KMS-11 (cell line): ENCODE measurements at regions not wholly inside any gene's neighbourhood (a gene's known extent, or its start where the extent isn't known, plus 50 kb on each side); places are given as distances from the start of the nearest gene placed in this dataset.
"Not testable (repeated sequence)": the region's sequence is repeated elsewhere in the genome, so short reads cannot be mapped to it uniquely, and the experiment has no call there.

ENCODE experiments used
- H2AFZ ChIP-seq: fragments of 200-600 bp; sonication (generic); 2 replicates; pipeline ENCODE4 v1.6.1; 2016; ENCODE audit warnings: antibody characterized with exemption, mixed run types, low read depth
- H3K27ac ChIP-seq: fragments of 200-600 bp; sonication (generic); 2 replicates; pipeline ENCODE4 v1.6.1; 2016; ENCODE audit warnings: mild to moderate bottlenecking, mixed run types
- H3K27me3 ChIP-seq: fragments of 200-600 bp; sonication (generic); 2 replicates; pipeline ENCODE4 v1.6.1; 2017; ENCODE audit warnings: mild to moderate bottlenecking, low read depth, mixed run types, moderate library complexity; ENCODE audit not compliant: insufficient read depth
- H3K36me3 ChIP-seq: fragments of 200-600 bp; sonication (generic); 2 replicates; pipeline ENCODE4 v1.6.1; 2017; ENCODE audit warnings: mild to moderate bottlenecking, mixed run types; ENCODE audit not compliant: insufficient read depth
- H3K4me1 ChIP-seq: fragments of 200-600 bp; sonication (generic); 2 replicates; pipeline ENCODE4 v1.6.1; 2016; ENCODE audit warnings: mild to moderate bottlenecking, low read depth, mixed run types; ENCODE audit not compliant: poor library complexity, severe bottlenecking
- H3K4me2 ChIP-seq: fragments of 200-600 bp; sonication (generic); 2 replicates; pipeline ENCODE4 v1.7.0; 2016; ENCODE audit warnings: mild to moderate bottlenecking, mixed run types
- H3K4me3 ChIP-seq: fragments of 200-600 bp; sonication (generic); IDR thresholded peaks from 2 replicates; pipeline ENCODE4 v1.6.1; 2017; ENCODE audit warnings: low read depth, low read length, mixed read lengths; ENCODE audit not compliant: insufficient read depth
- H3K79me2 ChIP-seq: fragments of 200-600 bp; sonication (generic); 2 replicates; pipeline ENCODE4 v1.6.1; 2016; ENCODE audit warnings: low read depth, mixed run types; ENCODE audit not compliant: insufficient read depth
- H3K9ac ChIP-seq: fragments of 200-600 bp; sonication (generic); 2 replicates; pipeline ENCODE4 v1.6.1; 2016; ENCODE audit warnings: mild to moderate bottlenecking, mixed run types
- H4K20me1 ChIP-seq: fragments of 200-600 bp; sonication (generic); 2 replicates; pipeline ENCODE4 v1.6.1; 2016; ENCODE audit warnings: mild to moderate bottlenecking, mixed run types; ENCODE audit not compliant: insufficient read depth
- CTCF ChIP-seq: fragments of 200-600 bp; sonication (generic); conservative IDR thresholded peaks from 2 replicates; pipeline ENCODE4 v1.6.1; 2017; ENCODE audit warnings: low read depth, mild to moderate bottlenecking, antibody characterized with exemption, low read length, moderate library complexity, mixed read lengths

- no peak overlapping the region for H3K27ac ChIP-seq
- no peaks in the 10 kb centered on the region for H3K79me2 ChIP-seq
- no peak for TF ChIP-seq CTCF
- H3K27me3 ChIP-seq, result no peaks in the 10 kb centered on the region
- H2AFZ ChIP-seq, result no peak overlapping the region
- H3K36me3 ChIP-seq, result no peaks in the 10 kb centered on the region
- H3K4me1 ChIP-seq, result no peaks in the 10 kb centered on the region
- H3K4me3 ChIP-seq, result no peak overlapping the region
- no peak overlapping the region for H3K9ac ChIP-seq
- H3K4me2 ChIP-seq, result no peak overlapping the region
- H4K20me1 ChIP-seq, result no peaks in the 10 kb centered on the region
Observed at GRCh38 chr6:15817100-15817499, 154.3 kb upstream of the DTNBP1 start.

DNA sequence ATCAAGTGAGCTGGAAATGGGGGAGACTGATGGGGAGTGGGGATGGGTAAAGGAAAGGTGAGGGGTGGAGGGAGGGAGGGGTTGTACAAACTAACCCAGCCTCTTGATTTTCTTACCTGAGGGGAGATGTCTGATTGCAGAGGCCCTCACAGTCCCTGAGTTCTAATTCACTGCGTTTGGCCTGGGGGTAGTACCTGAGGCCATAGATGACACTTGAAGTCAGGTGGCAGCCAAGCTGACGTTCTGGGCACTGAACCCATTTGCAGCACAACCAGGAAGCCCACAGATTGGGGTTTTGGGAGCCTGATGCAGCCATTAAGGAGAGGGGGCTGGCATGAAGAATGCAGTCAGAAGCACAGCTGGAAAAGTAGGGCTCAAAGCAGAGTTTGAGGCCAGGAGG lies 153.8 kb upstream of the DTNBP1 start:
- Histone ChIP-seq H3K27me3 (no peaks in the 10 kb centered on the region), H3K4me1 (no peaks in the 10 kb centered on the region), H2AFZ (no peak overlapping the region), H3K4me3 (no peak overlapping the region), H3K79me2 (no peaks in the 10 kb centered on the region), H3K9ac (no peak overlapping the region), H3K27ac (no peak overlapping the region), H3K4me2 (no peak overlapping the region), H3K36me3 (no peaks in the 10 kb centered on the region), H4K20me1 (no peaks in the 10 kb centered on the region)
- no peak for TF ChIP-seq CTCF

GRCh38 chr6:15813698-15814097 lies 150.9 kb upstream of the DTNBP1 start:
- not testable (repeated sequence) for H4K20me1 ChIP-seq, H3K27ac ChIP-seq, H3K4me1 ChIP-seq, H2AFZ ChIP-seq, H3K9ac ChIP-seq, H3K4me3 ChIP-seq, H3K4me2 ChIP-seq, H3K79me2 ChIP-seq, H3K27me3 ChIP-seq, H3K36me3 ChIP-seq

DNA sequence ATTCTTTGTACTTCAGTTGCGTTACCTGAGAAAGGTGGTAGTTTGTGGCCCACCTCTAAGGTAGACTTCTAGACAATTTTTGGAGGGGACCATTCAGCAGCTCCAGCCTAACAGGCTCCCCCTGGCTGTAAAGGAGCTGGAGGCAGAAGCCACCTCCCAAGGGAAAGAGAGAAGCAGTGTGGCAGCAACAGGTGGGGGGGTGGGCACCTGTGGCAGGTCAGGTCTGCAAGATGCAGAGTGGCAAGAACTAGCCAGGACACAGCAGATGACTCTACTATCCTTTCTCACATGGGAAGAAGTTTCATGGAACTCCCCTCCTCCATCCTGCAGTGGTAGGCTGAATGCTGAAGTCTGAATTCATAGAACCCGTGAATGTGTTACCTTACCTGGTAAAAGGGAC lies 148.3 kb upstream of the DTNBP1 start:
- Histone ChIP-seq H3K4me3 (no peak overlapping the region), H2AFZ (no peak overlapping the region), H3K79me2 (no peaks in the 10 kb centered on the region), H4K20me1 (no peaks in the 10 kb centered on the region), H3K9ac (no peak overlapping the region), H3K4me1 (no peaks in the 10 kb centered on the region), H3K36me3 (no peaks in the 10 kb centered on the region), H3K27me3 (no peaks in the 10 kb centered on the region), H3K4me2 (no peak overlapping the region), H3K27ac (no peak overlapping the region)
- TF ChIP-seq CTCF, result no peak

GRCh38 chr6:15810618-15811017 lies 147.8 kb upstream of the DTNBP1 start:
- no peaks in the 10 kb centered on the region for H3K4me1 ChIP-seq
- H4K20me1 ChIP-seq, result no peaks in the 10 kb centered on the region
- no peak for TF ChIP-seq CTCF
- H2AFZ ChIP-seq, result no peak overlapping the region
- no peak overlapping the region for H3K4me2 ChIP-seq
- H3K79me2 ChIP-seq, result no peaks in the 10 kb centered on the region
- no peak overlapping the region for H3K9ac ChIP-seq
- no peaks in the 10 kb centered on the region for H3K36me3 ChIP-seq
- H3K27me3 ChIP-seq, result no peaks in the 10 kb centered on the region
- H3K27ac ChIP-seq, result no peak overlapping the region
- no peak overlapping the region for H3K4me3 ChIP-seq
